GM23248 (cell line): ENCODE measurements at regions not wholly inside any gene's neighbourhood (a gene's known extent, or its start where the extent isn't known, plus 50 kb on each side); places are given as distances from the start of the nearest gene placed in this dataset.

ENCODE experiments used
- EZH2 ChIP-seq: fragments of 200-600 bp; sonication (generic); IDR thresholded peaks from 2 replicates; pipeline ENCODE4 v1.6.1; 2018; ENCODE audit warnings: antibody characterized with exemption, mild to moderate bottlenecking; ENCODE audit not compliant: insufficient read depth, poor library complexity, severe bottlenecking
- EZH2phosphoT487 ChIP-seq: fragments of 200-600 bp; sonication (generic); IDR thresholded peaks from 2 replicates; pipeline ENCODE4 v1.6.1; 2018; ENCODE audit warnings: antibody characterized with exemption, moderate library complexity, mild to moderate bottlenecking, low read depth; ENCODE audit not compliant: insufficient read depth

DNA sequence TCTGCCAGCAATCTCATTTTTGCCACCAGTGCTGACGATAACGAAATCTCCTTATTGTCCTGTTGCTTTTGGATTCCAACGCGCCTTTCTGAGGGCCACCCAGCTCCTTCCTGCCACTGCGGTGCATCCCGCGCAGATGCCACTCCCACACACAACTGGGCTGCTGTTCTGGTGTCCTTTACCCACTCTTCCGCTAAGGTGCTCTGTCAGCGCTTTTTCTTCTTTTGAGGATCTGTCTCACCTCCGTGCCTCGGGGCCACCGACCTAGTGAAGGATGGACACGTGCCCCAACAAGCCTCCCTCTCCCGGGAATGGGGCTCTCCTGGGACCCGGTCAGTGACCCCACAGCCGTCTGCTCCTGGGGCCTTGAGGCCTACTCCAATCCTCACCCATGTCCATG is 314.3 kb upstream of the COBL start:
- no peak for TF ChIP-seq EZH2phosphoT487
- no peak for TF ChIP-seq EZH2
